Inferior parietal cortex (tissue), 1 donor: ENCODE measurements at regions not wholly inside any gene's neighbourhood (a gene's known extent, or its start where the extent isn't known, plus 50 kb on each side); places are given as distances from the start of the nearest gene placed in this dataset.
"Not testable (repeated sequence)": the region's sequence is repeated elsewhere in the genome, so short reads cannot be mapped to it uniquely, and the experiment has no call there.

Source experiments
- DNase-seq: peaks from one replicate; pipeline ENCODE4 v3.0.0-alpha.2; 2016; ENCODE audit errors: extremely low spot score

GRCh38 chr21:38913893-38914527 is 108.3 kb downstream of the ETS2 start:
- DNase-seq = no peak

GRCh38 chr21:38913120-38913892 is 107.6 kb downstream of the ETS2 start:
- DNase-seq = no peak

GRCh38 chr21:38912789-38913119 is 107.0 kb downstream of the ETS2 start:
- no peak for DNase-seq

- no peak for DNase-seq
These were observed 106.4 kb downstream of the ETS2 start for GRCh38 chr21:38912102-38912629.

- no peak for DNase-seq
These were observed 105.9 kb downstream of the ETS2 start for GRCh38 chr21:38911484-38912101.

GRCh38 chr21:38910390-38911067 is 104.8 kb downstream of the ETS2 start:
- no peak for DNase-seq

GRCh38 chr21:38909929-38910328 is 104.2 kb downstream of the ETS2 start:
- no peak for DNase-seq

- DNase-seq = no peak
These were observed 103.4 kb downstream of the ETS2 start for GRCh38 chr21:38909109-38909508.

- no peak for DNase-seq
These were observed 102.8 kb downstream of the ETS2 start for GRCh38 chr21:38908537-38908936.

- DNase-seq = no peak
These were observed 100.0 kb downstream of the ETS2 start for GRCh38 chr21:38905752-38906151.

- DNase-seq = no peak
These were observed 99.6 kb downstream of the ETS2 start for GRCh38 chr21:38905328-38905727.

GRCh38 chr21:38903690-38904139 is 98.0 kb downstream of the ETS2 start:
- DNase-seq = no peak

- no peak for DNase-seq
These were observed 97.1 kb downstream of the ETS2 start for GRCh38 chr21:38902608-38903445.

GRCh38 chr21:38900499-38900898 is 94.8 kb downstream of the ETS2 start:
- no peak for DNase-seq

- DNase-seq = not testable (repeated sequence)
These were observed 94.3 kb downstream of the ETS2 start for GRCh38 chr21:38899985-38900384.

GRCh38 chr21:38899277-38899947 is 93.7 kb downstream of the ETS2 start:
- DNase-seq = no peak

- no peak for DNase-seq
These were observed 92.8 kb downstream of the ETS2 start for GRCh38 chr21:38898422-38899096.

- DNase-seq = no peak
These were observed 92.0 kb downstream of the ETS2 start for GRCh38 chr21:38897532-38898421.

GRCh38 chr21:38894899-38895298 is 89.2 kb downstream of the ETS2 start:
- DNase-seq = no peak
